Fibroblast of lung (primary cell): ENCODE measurements at regions not wholly inside any gene's neighbourhood (a gene's known extent, or its start where the extent isn't known, plus 50 kb on each side); places are given as distances from the start of the nearest gene placed in this dataset.

ENCODE experiments used
- DNase-seq, 2 donors: peaks; one replicate each; pipeline versions ENCODE4 v3.0.0 to v3.0.0-alpha.2; 2010; ENCODE audit warnings: low read depth in 2 of 2
- H2AFZ ChIP-seq: 2 replicates; pipeline ENCODE4 v1.5.1; 2012; ENCODE audit warnings: low read length, control low read depth, inconsistent platforms
- H3K27ac ChIP-seq: 2 replicates; pipeline ENCODE4 v1.5.1; 2011; ENCODE audit warnings: low read length, control low read depth; ENCODE audit not compliant: insufficient read depth
- H3K27me3 ChIP-seq: 2 replicates; pipeline ENCODE4 v1.5.1; 2011; ENCODE audit warnings: mild to moderate bottlenecking, low read length; ENCODE audit not compliant: control insufficient read depth, insufficient read depth
- H3K36me3 ChIP-seq: 2 replicates; pipeline ENCODE4 v1.5.1; 2011; ENCODE audit warnings: low read length; ENCODE audit not compliant: control insufficient read depth, insufficient read depth
- H3K4me1 ChIP-seq: 2 replicates; pipeline ENCODE4 v1.5.1; 2011; ENCODE audit warnings: low read length; ENCODE audit not compliant: control insufficient read depth, insufficient read depth; ENCODE audit errors: extremely low read depth
- H3K4me2 ChIP-seq: 2 replicates; pipeline ENCODE4 v1.5.1; 2011; ENCODE audit warnings: low read length, control low read depth; ENCODE audit not compliant: insufficient read depth; ENCODE audit errors: extremely low read depth
- H3K4me3 ChIP-seq, 4 experiments: fragments of 200-600 bp in 1 of 4; sonication (generic) in 1 of 4; replicated peaks in 1 of 4; 2 replicates each; pipeline ENCODE4 v1.5.1; 2011 to 2016; ENCODE audit warnings: low read length in 4 of 4, low read depth in 3 of 4, mild to moderate bottlenecking in 3 of 4, control low read depth in 2 of 4, inconsistent platforms in 1 of 4, mixed read lengths in 1 of 4; ENCODE audit not compliant: insufficient read depth in 1 of 4; ENCODE audit errors: control extremely low read depth in 1 of 4
- H3K79me2 ChIP-seq: 2 replicates; pipeline ENCODE4 v1.5.1; 2012; ENCODE audit warnings: mild to moderate bottlenecking, low read length, inconsistent platforms; ENCODE audit not compliant: control insufficient read depth, insufficient read depth
- H3K9ac ChIP-seq: 2 replicates; pipeline ENCODE4 v1.5.1; 2011; ENCODE audit warnings: mild to moderate bottlenecking, low read length, control low read depth; ENCODE audit not compliant: insufficient read depth
- H3K9me3 ChIP-seq: 2 replicates; pipeline ENCODE4 v1.5.1; 2012; ENCODE audit warnings: low read depth, low read length; ENCODE audit not compliant: control insufficient read depth, insufficient read depth
- H4K20me1 ChIP-seq: 2 replicates; pipeline ENCODE4 v1.5.1; 2011; ENCODE audit warnings: low read length; ENCODE audit not compliant: control insufficient read depth, insufficient read depth; ENCODE audit errors: extremely low read depth
- CTCF ChIP-seq, 2 donors: IDR thresholded peaks in 1 of 2; conservative IDR thresholded peaks in 1 of 2; 1 replicate in 1 of 2; 2 replicates in 1 of 2; pipeline ENCODE4 v1.5.1; 2011 to 2012; ENCODE audit warnings: low read length in 2 of 2, control low read depth in 1 of 2, inconsistent platforms in 1 of 2, low read depth in 1 of 2, mild to moderate bottlenecking in 1 of 2
- EZH2 ChIP-seq: IDR thresholded peaks from 2 replicates; pipeline ENCODE4 v1.5.1; 2012; ENCODE audit warnings: low read length, control low read depth, mild to moderate bottlenecking; ENCODE audit errors: missing control alignments

- no peaks in the 10 kb centered on the region for H3K27me3 ChIP-seq
- H3K27ac ChIP-seq: no peak overlapping the region
- no peak overlapping the region for H3K4me2 ChIP-seq
- H3K9me3 ChIP-seq: no peaks in the 10 kb centered on the region
- no peak overlapping the region for H2AFZ ChIP-seq
- H3K36me3 ChIP-seq: no peaks in the 10 kb centered on the region
- H3K9ac ChIP-seq: no peak overlapping the region
- no peaks in the 10 kb centered on the region for H4K20me1 ChIP-seq
- no peaks in the 10 kb centered on the region for H3K4me1 ChIP-seq
- no peak overlapping the region for H3K4me3 ChIP-seq
- TF ChIP-seq EZH2: no peak
- no peak for TF ChIP-seq CTCF (conservative IDR thresholded peaks at IDR 0.05 in 1 of 2, IDR thresholded peaks at IDR 0.05 in 1 of 2; ENCODE audit: low read depth in 1 of 2, low read length in 2 of 2)
- no peak for DNase-seq
- no peaks in the 10 kb centered on the region for H3K79me2 ChIP-seq
Observed at GRCh38 chr13:63195726-63196125, 1780.1 kb upstream of the PCDH20 start.

- DNase-seq: peak in 1 of 2 donors; percentile 92
- Histone ChIP-seq H3K4me2 (no peak overlapping the region), H3K9me3 (no peaks in the 10 kb centered on the region), H2AFZ (no peak overlapping the region), H3K4me1 (no peaks in the 10 kb centered on the region), H3K36me3 (no peaks in the 10 kb centered on the region), H3K27ac (no peak overlapping the region), H3K79me2 (no peaks in the 10 kb centered on the region), H3K9ac (no peak overlapping the region), H3K27me3 (no peaks in the 10 kb centered on the region), H3K4me3 (no peak overlapping the region), H4K20me1 (no peaks in the 10 kb centered on the region)
- TF ChIP-seq EZH2 (no peak), CTCF (conservative IDR thresholded peaks at IDR 0.05 in 1 of 2, IDR thresholded peaks at IDR 0.05 in 1 of 2; ENCODE audit: low read depth in 1 of 2, low read length in 2 of 2) (no peak)
Observed at GRCh38 chr13:63190742-63191141, 1775.1 kb upstream of the PCDH20 start.

- no peak overlapping the region for H3K27ac ChIP-seq
- H3K4me1 ChIP-seq: no peaks in the 10 kb centered on the region
- H2AFZ ChIP-seq: no peak overlapping the region
- DNase-seq: peak in 1 of 2 donors; percentile 64
- H3K4me3 ChIP-seq: no peak overlapping the region
- no peaks in the 10 kb centered on the region for H3K9me3 ChIP-seq
- TF ChIP-seq EZH2: no peak
- no peak for TF ChIP-seq CTCF (conservative IDR thresholded peaks at IDR 0.05 in 1 of 2, IDR thresholded peaks at IDR 0.05 in 1 of 2; ENCODE audit: low read depth in 1 of 2, low read length in 2 of 2)
- H4K20me1 ChIP-seq: no peaks in the 10 kb centered on the region
- no peak overlapping the region for H3K4me2 ChIP-seq
- no peak overlapping the region for H3K9ac ChIP-seq
- no peaks in the 10 kb centered on the region for H3K79me2 ChIP-seq
- H3K27me3 ChIP-seq: no peaks in the 10 kb centered on the region
- H3K36me3 ChIP-seq: no peaks in the 10 kb centered on the region
Observed at GRCh38 chr13:63190219-63190618, 1774.6 kb upstream of the PCDH20 start.
